ENCODE measurements at regions not wholly inside any gene's neighbourhood (a gene's known extent, or its start where the extent isn't known, plus 50 kb on each side); places are given as distances from the start of the nearest gene placed in this dataset.
A peak's percentile ranks its signal among the peaks of the same experiment; 100 is the strongest.

DNA sequence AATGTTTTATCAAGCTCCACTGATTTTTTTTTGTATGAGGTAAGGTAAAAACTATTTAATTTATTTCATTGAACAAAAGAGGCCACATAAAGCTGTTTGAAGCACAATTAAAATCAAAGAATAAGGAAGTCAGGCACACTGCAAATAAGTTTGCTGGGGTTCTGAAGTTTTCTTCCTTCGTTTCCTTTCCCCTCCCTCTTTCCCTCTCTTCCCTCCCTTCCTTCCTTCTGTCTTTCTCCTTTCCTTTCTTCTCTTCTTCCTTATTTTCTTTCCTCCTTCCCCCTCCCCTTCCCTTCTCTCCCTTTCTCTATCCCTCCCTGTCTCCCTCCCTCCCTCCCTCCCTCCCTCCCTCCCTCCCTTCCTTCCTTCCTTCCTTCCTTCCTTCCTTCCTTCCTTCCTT lies 78.7 kb downstream of the ALX1 start:
- in situ Hi-C loops (cut with MboI) (no loop called here), intact Hi-C loops (cut with micrococcal nuclease) (no loop called here)
- TF ChIP-seq HNRNPK (IDR thresholded peaks at IDR 0.05; ENCODE audit: low read depth, low read length, poor library complexity, severe bottlenecking) (peak; percentile 38), KLF16 (IDR thresholded peaks at IDR 0.05) (no peak), GTF2F1 (IDR thresholded peaks at IDR 0.05; ENCODE audit: low read depth, low read length) (no peak), TARDBP (IDR thresholded peaks at IDR 0.05) (no peak)
- TF ChIP-seq, protein P1, sequence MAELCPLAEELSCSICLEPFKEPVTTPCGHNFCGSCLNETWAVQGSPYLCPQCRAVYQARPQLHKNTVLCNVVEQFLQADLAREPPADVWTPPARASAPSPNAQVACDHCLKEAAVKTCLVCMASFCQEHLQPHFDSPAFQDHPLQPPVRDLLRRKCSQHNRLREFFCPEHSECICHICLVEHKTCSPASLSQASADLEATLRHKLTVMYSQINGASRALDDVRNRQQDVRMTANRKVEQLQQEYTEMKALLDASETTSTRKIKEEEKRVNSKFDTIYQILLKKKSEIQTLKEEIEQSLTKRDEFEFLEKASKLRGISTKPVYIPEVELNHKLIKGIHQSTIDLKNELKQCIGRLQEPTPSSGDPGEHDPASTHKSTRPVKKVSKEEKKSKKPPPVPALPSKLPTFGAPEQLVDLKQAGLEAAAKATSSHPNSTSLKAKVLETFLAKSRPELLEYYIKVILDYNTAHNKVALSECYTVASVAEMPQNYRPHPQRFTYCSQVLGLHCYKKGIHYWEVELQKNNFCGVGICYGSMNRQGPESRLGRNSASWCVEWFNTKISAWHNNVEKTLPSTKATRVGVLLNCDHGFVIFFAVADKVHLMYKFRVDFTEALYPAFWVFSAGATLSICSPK (IDR thresholded peaks at IDR 0.05; ENCODE audit: borderline replicate concordance) = no peak
- Histone ChIP-seq H3K4me1 (replicated peaks in 1 of 2; ENCODE audit: control insufficient read depth in 2 of 2, insufficient read depth in 2 of 2, low read length in 2 of 2) (no peaks in the 10 kb centered on the region), H3K36me3 (ENCODE audit: control insufficient read depth, insufficient read depth, low read length) (no peaks in the 10 kb centered on the region), H3K4me2 (ENCODE audit: insufficient read depth, low read length) (no peak overlapping the region), H3K27ac (ENCODE audit: extremely low read depth, low read depth, low read length) (no peak overlapping the region), H4K20me1 (replicated peaks; ENCODE audit: control insufficient read depth, insufficient read depth, low read length) (no peaks in the 10 kb centered on the region), H3K4me3 (no peak overlapping the region), H3K9ac (ENCODE audit: insufficient read depth in 1 of 2, low read depth in 2 of 2, low read length in 2 of 2) (no peak overlapping the region), H3K9me1 (ENCODE audit: control insufficient read depth, insufficient read depth, low read length) (no peaks in the 10 kb centered on the region), H3K9me3 (replicated peaks; ENCODE audit: control insufficient read depth, insufficient read depth, low read depth, low read length) (no peaks in the 10 kb centered on the region), H2AFZ (ENCODE audit: low read depth, low read length) (no peak overlapping the region), H3K79me2 (ENCODE audit: control insufficient read depth, insufficient read depth, low read length) (no peaks in the 10 kb centered on the region), H3K27me3 (ENCODE audit: control insufficient read depth in 2 of 2, insufficient read depth in 2 of 2, low read length in 2 of 2) (no peaks in the 10 kb centered on the region)
- BruUV-seq (replicated peaks) = no TSS peak
- ChIA-PET POLR2A (no interaction called here), CTCF (ENCODE audit: low intra/inter-chr PET ratio) (no interaction called here)
- no peak for DNase-seq (ENCODE audit: extremely low read depth in 1 of 4, low spot score in 3 of 4)
- ATAC-seq = no peak
- no CpG with 5 or more reads among the region's 1 CpG for WGBS (ENCODE audit: insufficient coverage, low coverage, missing lambda C conversion rate)
- no peak for FAIRE-seq

Measured in K562 (cell line).